ENCODE measurements at regions not wholly inside any gene's neighbourhood (a gene's known extent, or its start where the extent isn't known, plus 50 kb on each side); places are given as distances from the start of the nearest gene placed in this dataset.

DNA sequence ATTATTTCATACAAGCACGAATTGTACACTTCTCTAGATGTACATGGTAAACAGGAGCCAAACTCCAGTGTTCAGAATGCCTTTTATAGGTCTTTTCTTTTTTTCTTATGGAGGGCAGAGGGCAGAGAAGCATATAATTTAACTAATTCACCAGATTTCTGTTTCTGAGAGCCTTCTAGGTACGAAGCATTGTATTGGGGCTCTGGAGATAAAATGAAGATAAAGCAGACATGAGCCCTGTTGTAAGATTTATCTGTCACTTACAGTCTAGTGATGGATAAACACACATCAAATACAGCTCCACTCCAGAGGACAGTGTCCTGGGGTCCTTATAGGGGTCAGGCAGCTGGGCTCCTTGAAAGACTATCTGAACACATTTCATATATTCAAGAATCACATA is 265.5 kb downstream of the SKAP2 start:
- DNase-seq (ENCODE audit: low read depth, low spot score), result no peak

- no peak for DNase-seq (ENCODE audit: low read depth, low spot score)
These were observed 264.4 kb downstream of the SKAP2 start for GRCh38 chr7:26599982-26600381.

GRCh38 chr7:26600411-26600810 is 264.0 kb downstream of the SKAP2 start:
- DNase-seq (ENCODE audit: low read depth, low spot score), result no peak

DNA sequence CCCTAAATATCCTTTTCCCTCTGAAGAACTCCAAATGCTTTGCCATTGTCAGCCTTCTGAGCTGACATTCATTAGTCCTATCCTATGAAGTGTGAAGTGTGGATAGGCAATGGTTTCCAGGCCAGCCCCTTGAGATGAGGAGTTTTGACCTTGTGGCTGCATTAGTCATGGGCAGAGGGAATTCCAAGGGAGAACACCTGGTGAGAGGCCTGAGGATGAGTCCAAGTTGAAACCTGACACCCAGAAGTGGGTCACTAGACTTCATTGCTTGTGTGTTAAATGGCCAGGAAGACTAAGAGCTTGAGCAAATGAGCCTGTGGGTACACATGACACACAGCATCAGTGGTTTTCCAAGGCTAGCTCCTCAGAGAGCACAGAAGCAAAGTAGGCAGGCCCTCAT is 260.8 kb downstream of the SKAP2 start:
- no peak for DNase-seq (ENCODE audit: low read depth, low spot score)

GRCh38 chr7:26608402-26608801 is 256.0 kb downstream of the SKAP2 start:
- no peak for DNase-seq (ENCODE audit: low read depth, low spot score)

DNA sequence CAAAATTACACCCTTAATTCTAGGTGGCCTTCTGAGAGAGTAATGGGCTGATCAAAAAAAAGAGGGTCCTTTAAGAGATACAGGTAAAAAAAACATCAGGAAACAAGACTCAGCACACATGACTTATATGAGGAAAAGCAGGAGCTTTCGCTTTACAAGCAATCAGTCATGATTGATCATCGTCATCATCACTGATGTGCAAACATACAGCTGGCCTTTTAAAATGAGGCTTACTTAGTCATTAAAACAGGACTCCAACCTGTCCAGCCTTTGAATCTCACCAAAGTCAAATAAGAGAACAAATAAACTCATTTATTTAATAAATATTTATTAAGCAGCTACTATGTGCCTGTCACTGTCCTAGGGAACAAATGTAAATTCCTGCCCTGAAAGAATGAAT is 255.3 kb downstream of the SKAP2 start:
- no peak for DNase-seq (ENCODE audit: low read depth, low spot score)

GRCh38 chr7:26609532-26609931 is 254.9 kb downstream of the SKAP2 start:
- no peak for DNase-seq (ENCODE audit: low read depth, low spot score)

- no peak for DNase-seq (ENCODE audit: low read depth, low spot score)
These were observed 251.6 kb downstream of the SKAP2 start for GRCh38 chr7:26612742-26613141.

- no peak for DNase-seq (ENCODE audit: low read depth, low spot score)
These were observed 249.9 kb downstream of the SKAP2 start for GRCh38 chr7:26614503-26614902.

DNA sequence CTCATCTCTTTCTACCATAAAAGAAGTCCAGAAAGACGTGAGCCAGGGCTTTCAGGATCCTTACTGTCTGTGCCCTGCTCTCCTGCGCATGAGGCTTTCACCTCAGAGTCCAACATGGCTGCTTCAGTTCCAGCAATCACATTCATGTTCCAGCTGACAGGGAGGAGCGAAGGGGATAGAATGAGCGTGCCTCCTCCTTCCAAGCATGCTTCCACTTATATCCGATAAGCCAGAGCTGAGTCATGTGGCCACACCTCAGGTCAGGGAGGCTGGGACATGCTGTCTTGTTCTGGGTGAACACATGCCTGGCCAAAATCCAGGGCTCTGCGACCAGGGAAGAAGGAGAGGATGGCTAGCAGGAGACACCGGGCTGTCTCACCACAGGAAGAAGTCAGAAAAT is 248.2 kb downstream of the SKAP2 start:
- DNase-seq (ENCODE audit: low read depth, low spot score), result no peak

DNA sequence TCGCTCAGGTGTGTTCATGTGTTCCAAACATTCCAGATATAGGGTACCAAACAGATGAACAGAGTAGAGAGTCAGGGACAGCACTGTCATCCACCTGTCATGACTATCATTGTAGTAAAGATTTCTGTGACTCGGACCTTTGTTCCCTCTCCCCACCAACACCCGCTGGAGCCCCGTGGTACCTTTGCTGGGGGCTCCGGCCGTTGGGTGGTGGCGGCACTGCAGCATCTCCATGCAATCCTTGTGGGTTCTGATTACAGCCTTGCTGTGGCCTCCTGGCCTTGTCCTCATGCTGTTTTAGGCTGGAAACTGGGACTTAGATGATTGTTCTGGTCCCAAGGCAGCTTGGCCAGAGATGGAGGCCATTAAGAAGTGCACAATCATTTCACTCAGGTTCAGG is 247.3 kb downstream of the SKAP2 start:
- no peak for DNase-seq (ENCODE audit: low read depth, low spot score)
